ENCODE measurements at regions not wholly inside any gene's neighbourhood (a gene's known extent, or its start where the extent isn't known, plus 50 kb on each side); places are given as distances from the start of the nearest gene placed in this dataset.

- POLR2A ChIA-PET: no interaction called here
- Histone ChIP-seq H3K4me1 (ENCODE audit: control insufficient read depth, insufficient read depth, low read length) (no peaks in the 10 kb centered on the region), H3K27ac (ENCODE audit: low read length) (no peak overlapping the region), H3K36me3 (ENCODE audit: control insufficient read depth, insufficient read depth, low read length) (no peaks in the 10 kb centered on the region), H3K4me3 (ENCODE audit: low read depth in 2 of 2, low read length in 2 of 2) (no peak overlapping the region), H3K27me3 (ENCODE audit: control insufficient read depth, insufficient read depth, low read length) (no peaks in the 10 kb centered on the region), H3K9me3 (ENCODE audit: control insufficient read depth, insufficient read depth, low read depth, low read length) (no peaks in the 10 kb centered on the region)
- CTCF ChIA-PET: no interaction called here
- intact Hi-C loops (cut with micrococcal nuclease; ENCODE audit: unreplicated experiment): no loop called here
- no TSS peak for BruUV-seq (replicated peaks)
- ATAC-seq (no peak), DNase-seq (ENCODE audit: low read depth, low spot score) (no peak)
- in situ Hi-C loops (cut with HindIII; ENCODE audit: low pct_unique_long_range_greater_than_20kb, low sequenced_read_pairs): no loop called here
- no peak for TF ChIP-seq SIN3A (IDR thresholded peaks at IDR 0.05; ENCODE audit: borderline replicate concordance, insufficient read depth, low read depth, low read length)
- no peak for TF ChIP-seq REST (IDR thresholded peaks at IDR 0.05; ENCODE audit: insufficient read depth in 1 of 2, low read depth in 2 of 2, low read length in 1 of 2)
- no peak for TF ChIP-seq POLR2AphosphoS5 (IDR thresholded peaks at IDR 0.05; ENCODE audit: low read depth, low read length)
- TF ChIP-seq CTCF (IDR thresholded peaks at IDR 0.05): no peak
- no peak for TF ChIP-seq TCF7L2 (IDR thresholded peaks at IDR 0.05; ENCODE audit: low read depth, low read length)
These were observed 233.8 kb downstream of the C7orf25 start for GRCh38 chr7:42677751-42678699.

GRCh38 chr7:42674541-42674940 lies 237.3 kb downstream of the C7orf25 start:
- H3K4me1 ChIP-seq (ENCODE audit: control insufficient read depth, insufficient read depth, low read length): no peaks in the 10 kb centered on the region
- in situ Hi-C loops (cut with HindIII; ENCODE audit: low pct_unique_long_range_greater_than_20kb, low sequenced_read_pairs): no loop called here
- H3K27ac ChIP-seq (ENCODE audit: low read length): no peak overlapping the region
- no peak overlapping the region for H3K4me3 ChIP-seq (ENCODE audit: low read depth in 2 of 2, low read length in 2 of 2)
- no peaks in the 10 kb centered on the region for H3K36me3 ChIP-seq (ENCODE audit: control insufficient read depth, insufficient read depth, low read length)
- no peaks in the 10 kb centered on the region for H3K9me3 ChIP-seq (ENCODE audit: control insufficient read depth, insufficient read depth, low read depth, low read length)
- ChIA-PET CTCF (no interaction called here), POLR2A (no interaction called here)
- TF ChIP-seq TCF7L2 (IDR thresholded peaks at IDR 0.05; ENCODE audit: low read depth, low read length): no peak
- TF ChIP-seq SIN3A (IDR thresholded peaks at IDR 0.05; ENCODE audit: borderline replicate concordance, insufficient read depth, low read depth, low read length): no peak
- no peak for TF ChIP-seq POLR2AphosphoS5 (IDR thresholded peaks at IDR 0.05; ENCODE audit: low read depth, low read length)
- TF ChIP-seq CTCF (IDR thresholded peaks at IDR 0.05): no peak
- no peak for TF ChIP-seq REST (IDR thresholded peaks at IDR 0.05; ENCODE audit: insufficient read depth in 1 of 2, low read depth in 2 of 2, low read length in 1 of 2)
- intact Hi-C loops (cut with micrococcal nuclease; ENCODE audit: unreplicated experiment): no loop called here
- no TSS peak for BruUV-seq (replicated peaks)
- no peak for DNase-seq (ENCODE audit: low read depth, low spot score)
- no peak for ATAC-seq
- no peaks in the 10 kb centered on the region for H3K27me3 ChIP-seq (ENCODE audit: control insufficient read depth, insufficient read depth, low read length)
